Fibroblast of lung (primary cell): ENCODE measurements at regions not wholly inside any gene's neighbourhood (a gene's known extent, or its start where the extent isn't known, plus 50 kb on each side); places are given as distances from the start of the nearest gene placed in this dataset.

Experiments
- EZH2 ChIP-seq: IDR thresholded peaks from 2 replicates; pipeline ENCODE4 v1.5.1; 2012; ENCODE audit warnings: low read length, control low read depth, mild to moderate bottlenecking; ENCODE audit errors: missing control alignments
- TF ChIP-seq, protein P1 (sequence below), 2 donors: IDR thresholded peaks in 1 of 2; conservative IDR thresholded peaks in 1 of 2; 1 replicate in 1 of 2; 2 replicates in 1 of 2; pipeline ENCODE4 v1.5.1; 2011 to 2012; ENCODE audit warnings: low read length in 2 of 2, control low read depth in 1 of 2, inconsistent platforms in 1 of 2, low read depth in 1 of 2, mild to moderate bottlenecking in 1 of 2

GRCh38 chr20:11275740-11276139 is 601.9 kb upstream of the JAG1 start:
- TF ChIP-seq, protein P1, sequence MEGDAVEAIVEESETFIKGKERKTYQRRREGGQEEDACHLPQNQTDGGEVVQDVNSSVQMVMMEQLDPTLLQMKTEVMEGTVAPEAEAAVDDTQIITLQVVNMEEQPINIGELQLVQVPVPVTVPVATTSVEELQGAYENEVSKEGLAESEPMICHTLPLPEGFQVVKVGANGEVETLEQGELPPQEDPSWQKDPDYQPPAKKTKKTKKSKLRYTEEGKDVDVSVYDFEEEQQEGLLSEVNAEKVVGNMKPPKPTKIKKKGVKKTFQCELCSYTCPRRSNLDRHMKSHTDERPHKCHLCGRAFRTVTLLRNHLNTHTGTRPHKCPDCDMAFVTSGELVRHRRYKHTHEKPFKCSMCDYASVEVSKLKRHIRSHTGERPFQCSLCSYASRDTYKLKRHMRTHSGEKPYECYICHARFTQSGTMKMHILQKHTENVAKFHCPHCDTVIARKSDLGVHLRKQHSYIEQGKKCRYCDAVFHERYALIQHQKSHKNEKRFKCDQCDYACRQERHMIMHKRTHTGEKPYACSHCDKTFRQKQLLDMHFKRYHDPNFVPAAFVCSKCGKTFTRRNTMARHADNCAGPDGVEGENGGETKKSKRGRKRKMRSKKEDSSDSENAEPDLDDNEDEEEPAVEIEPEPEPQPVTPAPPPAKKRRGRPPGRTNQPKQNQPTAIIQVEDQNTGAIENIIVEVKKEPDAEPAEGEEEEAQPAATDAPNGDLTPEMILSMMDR (conservative IDR thresholded peaks at IDR 0.05 in 1 of 2, IDR thresholded peaks at IDR 0.05 in 1 of 2; ENCODE audit: low read depth in 1 of 2, low read length in 2 of 2): no peak
- no peak for TF ChIP-seq EZH2
